ENCODE measurements at regions not wholly inside any gene's neighbourhood (a gene's known extent, or its start where the extent isn't known, plus 50 kb on each side); places are given as distances from the start of the nearest gene placed in this dataset.
"Not testable (repeated sequence)": the region's sequence is repeated elsewhere in the genome, so short reads cannot be mapped to it uniquely, and the experiment has no call there.

DNA sequence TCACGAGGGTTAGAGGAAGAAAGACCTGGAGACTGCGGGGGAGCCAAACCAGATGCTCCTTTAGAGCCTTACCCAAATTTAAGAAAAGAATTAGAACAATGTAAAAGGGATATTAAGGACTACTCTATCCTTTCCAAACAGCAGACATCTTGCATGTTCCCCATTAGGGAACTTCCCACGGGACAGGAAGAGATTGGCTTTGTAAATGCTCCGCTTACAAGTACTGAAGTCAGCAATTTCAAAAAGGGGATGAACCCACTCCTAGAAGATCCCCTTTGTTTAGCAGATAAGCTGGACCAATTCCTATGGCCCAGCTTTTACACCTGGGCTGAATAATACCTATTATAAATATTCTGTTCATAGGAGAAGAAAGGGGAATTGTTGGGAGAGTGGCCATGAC lies 74.2 kb downstream of the APOBEC1 start:
- TF ChIP-seq, protein P1, sequence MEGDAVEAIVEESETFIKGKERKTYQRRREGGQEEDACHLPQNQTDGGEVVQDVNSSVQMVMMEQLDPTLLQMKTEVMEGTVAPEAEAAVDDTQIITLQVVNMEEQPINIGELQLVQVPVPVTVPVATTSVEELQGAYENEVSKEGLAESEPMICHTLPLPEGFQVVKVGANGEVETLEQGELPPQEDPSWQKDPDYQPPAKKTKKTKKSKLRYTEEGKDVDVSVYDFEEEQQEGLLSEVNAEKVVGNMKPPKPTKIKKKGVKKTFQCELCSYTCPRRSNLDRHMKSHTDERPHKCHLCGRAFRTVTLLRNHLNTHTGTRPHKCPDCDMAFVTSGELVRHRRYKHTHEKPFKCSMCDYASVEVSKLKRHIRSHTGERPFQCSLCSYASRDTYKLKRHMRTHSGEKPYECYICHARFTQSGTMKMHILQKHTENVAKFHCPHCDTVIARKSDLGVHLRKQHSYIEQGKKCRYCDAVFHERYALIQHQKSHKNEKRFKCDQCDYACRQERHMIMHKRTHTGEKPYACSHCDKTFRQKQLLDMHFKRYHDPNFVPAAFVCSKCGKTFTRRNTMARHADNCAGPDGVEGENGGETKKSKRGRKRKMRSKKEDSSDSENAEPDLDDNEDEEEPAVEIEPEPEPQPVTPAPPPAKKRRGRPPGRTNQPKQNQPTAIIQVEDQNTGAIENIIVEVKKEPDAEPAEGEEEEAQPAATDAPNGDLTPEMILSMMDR (IDR thresholded peaks at IDR 0.05; ENCODE audit: insufficient read depth, low read length, missing control alignments): no peak
- no peak for DNase-seq (ENCODE audit: low read depth, low spot score)
- no peak overlapping the region for H3K4me3 ChIP-seq (ENCODE audit: low read depth, low read length)
- ChIA-PET POLR2A (no interaction called here), CTCF (interaction anchor here (0.8 to 1.9 kb wide), 3 partner anchors 9 to 52 kb away, joined by 4 to 7 read pairs (median 5); no protein-coding TSS in a partner anchor)

DNA sequence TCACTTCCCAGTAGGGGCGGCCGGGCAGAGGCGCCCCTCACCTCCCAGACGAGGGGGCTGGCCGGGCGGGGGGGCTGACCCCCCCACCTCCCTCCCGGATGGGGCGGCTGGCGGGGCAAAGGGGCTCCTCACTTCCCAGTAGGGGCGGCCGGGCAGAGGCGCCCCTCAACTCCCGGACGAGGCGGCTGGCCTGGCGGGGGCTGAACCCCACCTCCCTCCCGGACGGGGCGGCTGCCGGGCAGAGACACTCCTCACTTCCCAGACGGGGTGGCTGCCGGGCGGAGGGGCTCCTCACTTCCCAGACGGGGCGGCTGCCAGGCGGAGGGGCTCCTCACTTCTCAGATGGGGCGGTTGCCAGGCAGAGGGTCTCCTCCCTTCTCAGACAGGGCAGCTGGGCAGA lies 75.6 kb downstream of the APOBEC1 start:
- H3K4me3 ChIP-seq (ENCODE audit: low read depth, low read length); POLR2A ChIA-PET; DNase-seq (ENCODE audit: low read depth, low spot score); CTCF ChIA-PET: not testable (repeated sequence)

DNA sequence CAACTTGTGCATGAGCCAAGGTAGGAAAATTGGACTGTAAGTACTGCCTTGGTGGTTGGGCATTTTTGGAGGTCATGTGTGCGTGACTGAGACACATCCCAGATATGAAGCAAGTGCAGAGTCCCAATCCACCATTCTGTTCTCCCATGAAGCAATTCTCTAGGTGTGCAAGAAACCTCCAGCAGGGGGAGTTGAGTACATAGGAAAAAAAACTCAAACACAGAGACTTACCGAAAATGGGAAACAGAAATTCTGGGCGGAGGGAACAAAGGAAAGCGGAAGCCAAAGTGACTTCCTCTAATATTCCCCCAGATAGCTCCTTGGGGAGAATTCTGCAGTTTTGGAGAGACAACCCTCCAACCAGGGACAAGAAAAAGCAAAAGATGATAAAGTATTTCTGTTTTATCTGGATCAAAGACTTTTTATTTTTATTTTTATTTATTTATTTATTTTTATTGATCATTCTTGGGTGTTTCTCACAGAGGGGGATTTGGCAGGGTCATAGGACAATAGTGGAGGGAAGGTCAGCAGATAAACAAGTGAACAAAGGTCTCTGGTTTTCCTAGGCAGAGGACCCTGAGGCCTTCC lies 76.9 kb downstream of the APOBEC1 start:
- H3K4me3 ChIP-seq (ENCODE audit: low read depth, low read length); POLR2A ChIA-PET: not testable (repeated sequence)
- CTCF ChIA-PET: interaction anchor here (0.6 to 2.1 kb wide), 6 partner anchors 14 to 221 kb away, joined by 3 to 9 read pairs (median 4); no protein-coding TSS in a partner anchor
- TF ChIP-seq, protein P1 (IDR thresholded peaks at IDR 0.05; ENCODE audit: insufficient read depth, low read length, missing control alignments): peak; percentile 45
- DNase-seq (ENCODE audit: low read depth, low spot score): peak; percentile 4

DNA sequence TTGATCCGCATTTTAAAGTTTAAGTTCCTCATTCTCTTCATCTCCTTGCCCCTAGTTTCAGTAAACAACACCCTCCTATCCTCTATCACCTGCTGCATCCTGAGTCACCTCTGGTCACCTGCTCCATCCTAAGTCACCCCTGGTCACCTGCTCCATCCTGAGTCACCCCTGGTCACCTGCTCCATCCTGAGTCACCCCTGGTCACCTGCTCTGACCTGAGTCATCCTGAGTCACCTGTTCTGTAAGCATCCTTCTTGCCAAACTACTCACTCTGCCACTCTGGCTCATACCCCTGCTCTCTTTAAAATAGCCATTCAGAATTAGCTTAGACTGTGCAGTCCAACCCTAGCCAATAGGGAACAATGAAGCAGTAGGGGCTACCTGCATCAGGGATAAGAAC lies 80.6 kb upstream of the CD163 start:
- H3K4me3 ChIP-seq (ENCODE audit: low read depth, low read length); DNase-seq (ENCODE audit: low read depth, low spot score); CTCF ChIA-PET; POLR2A ChIA-PET: not testable (repeated sequence)

DNA sequence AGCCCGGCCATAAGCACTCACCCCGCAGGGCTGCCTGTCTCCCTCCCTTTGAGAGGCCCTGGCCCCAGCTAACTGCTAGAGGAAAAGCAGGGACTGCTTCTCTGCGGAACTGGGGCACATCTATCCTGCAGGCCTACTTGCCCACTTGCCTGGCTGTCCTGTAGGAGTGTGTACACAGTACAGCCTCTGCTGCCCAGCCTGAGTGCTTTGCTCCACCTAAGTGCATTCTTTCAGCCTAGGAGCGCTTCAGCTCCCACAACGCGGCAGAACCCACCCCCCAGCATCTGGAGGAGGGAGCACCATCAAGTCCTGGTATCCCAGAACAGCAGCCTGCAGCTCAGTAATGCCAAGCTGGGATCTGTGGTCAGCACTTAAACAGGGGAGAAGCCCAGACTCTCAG lies 79.9 kb upstream of the CD163 start:
- DNase-seq (ENCODE audit: low read depth, low spot score): no peak
- CTCF ChIA-PET: interaction anchor here (2.1 kb wide), 1 partner anchor 8 kb away, joined by 7 read pairs; no protein-coding TSS in a partner anchor
- H3K4me3 ChIP-seq (ENCODE audit: low read depth, low read length): no peak overlapping the region
- TF ChIP-seq, protein P1 (IDR thresholded peaks at IDR 0.05; ENCODE audit: insufficient read depth, low read length, missing control alignments): no peak
- POLR2A ChIA-PET: no interaction called here

DNA sequence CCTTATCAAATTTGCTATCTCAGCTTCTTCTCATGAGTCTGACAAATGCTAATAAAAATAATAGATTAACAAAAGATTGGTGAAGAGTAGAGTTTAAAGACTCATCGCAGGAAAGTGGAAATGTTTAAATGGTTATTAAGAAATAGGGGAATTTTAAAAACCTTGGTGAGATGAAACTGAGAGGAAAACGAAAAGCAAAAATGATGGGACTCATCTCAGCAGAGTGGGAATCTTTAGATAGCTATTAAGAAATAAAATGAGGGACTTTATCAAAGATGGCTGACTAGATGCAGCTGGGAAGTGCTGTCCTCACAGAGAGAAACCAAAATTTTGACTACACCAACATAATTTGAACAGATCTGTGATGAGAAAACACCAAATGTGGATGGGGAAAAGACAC lies 79.2 kb upstream of the CD163 start:
- TF ChIP-seq, protein P1 (IDR thresholded peaks at IDR 0.05; ENCODE audit: insufficient read depth, low read length, missing control alignments): no peak
- DNase-seq (ENCODE audit: low read depth, low spot score): no peak
- ChIA-PET CTCF (interaction anchor here (2.1 kb wide), 1 partner anchor 9 kb away, joined by 7 read pairs; no protein-coding TSS in a partner anchor), POLR2A (no interaction called here)
- no peak overlapping the region for H3K4me3 ChIP-seq (ENCODE audit: low read depth, low read length)

DNA sequence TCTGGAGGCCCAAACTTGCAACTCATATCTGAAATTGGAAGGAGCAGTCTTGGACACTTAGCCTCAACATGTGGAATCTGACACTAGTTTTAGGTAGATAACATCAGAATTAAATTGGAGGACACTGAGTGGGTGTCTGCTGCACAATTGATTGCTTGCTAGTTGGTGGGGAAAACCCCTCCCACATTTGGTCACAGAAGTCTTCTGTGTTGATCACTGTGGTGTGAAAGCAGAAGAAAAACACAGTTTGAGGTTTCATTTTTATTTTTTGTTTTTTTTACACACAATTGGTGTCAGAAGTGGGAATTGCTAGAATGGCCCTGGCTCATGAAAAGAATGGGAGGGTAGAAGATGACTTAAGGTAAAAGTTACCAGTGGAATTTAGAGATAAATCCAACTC lies 78.0 kb upstream of the CD163 start:
- H3K4me3 ChIP-seq (ENCODE audit: low read depth, low read length): no peak overlapping the region
- TF ChIP-seq, protein P1 (IDR thresholded peaks at IDR 0.05; ENCODE audit: insufficient read depth, low read length, missing control alignments): no peak
- no peak for DNase-seq (ENCODE audit: low read depth, low spot score)
- POLR2A ChIA-PET: no interaction called here
- CTCF ChIA-PET: interaction anchor here (2.1 kb wide), 1 partner anchor 10 kb away, joined by 7 read pairs; no protein-coding TSS in a partner anchor

Measured in AG04449 (cell line).